Neural crest cell (in vitro differentiated cells): ENCODE measurements at regions not wholly inside any gene's neighbourhood (a gene's known extent, or its start where the extent isn't known, plus 50 kb on each side); places are given as distances from the start of the nearest gene placed in this dataset.

ENCODE experiments used
- DNase-seq: peaks from one replicate; pipeline ENCODE4 v3.0.0; 2021; ENCODE audit warnings: low read depth, mixed read lengths, low spot score
- H3K27ac Mint-ChIP-seq: one replicate; pipeline ENCODE4 v1.8.0; 2021; ENCODE audit warnings: mild to moderate bottlenecking, mixed read lengths; ENCODE audit not compliant: unreplicated experiment
- H3K27me3 Mint-ChIP-seq: 2 replicates; pipeline ENCODE4 v1.8.0; 2021; ENCODE audit warnings: low read depth, mild to moderate bottlenecking, mixed read lengths
- H3K36me3 Mint-ChIP-seq: 2 replicates; pipeline ENCODE4 v1.8.0; 2021; ENCODE audit warnings: low read depth, mild to moderate bottlenecking, mixed read lengths
- H3K4me1 Mint-ChIP-seq: 2 replicates; pipeline ENCODE4 v1.8.0; 2021; ENCODE audit warnings: mixed read lengths
- H3K4me3 Mint-ChIP-seq: one replicate; pipeline ENCODE4 v1.8.0; 2021; ENCODE audit warnings: mild to moderate bottlenecking, mixed read lengths
- H3K9me3 Mint-ChIP-seq: 2 replicates; pipeline ENCODE4 v1.8.0; 2021; ENCODE audit warnings: mixed read lengths
- TF ChIP-seq, protein P1 (sequence below): fragments of 200-600 bp; sonication (generic); conservative IDR thresholded peaks from 2 replicates; pipeline ENCODE4 v1.5.0; 2021; ENCODE audit warnings: antibody characterized with exemption, mild to moderate bottlenecking

DNA sequence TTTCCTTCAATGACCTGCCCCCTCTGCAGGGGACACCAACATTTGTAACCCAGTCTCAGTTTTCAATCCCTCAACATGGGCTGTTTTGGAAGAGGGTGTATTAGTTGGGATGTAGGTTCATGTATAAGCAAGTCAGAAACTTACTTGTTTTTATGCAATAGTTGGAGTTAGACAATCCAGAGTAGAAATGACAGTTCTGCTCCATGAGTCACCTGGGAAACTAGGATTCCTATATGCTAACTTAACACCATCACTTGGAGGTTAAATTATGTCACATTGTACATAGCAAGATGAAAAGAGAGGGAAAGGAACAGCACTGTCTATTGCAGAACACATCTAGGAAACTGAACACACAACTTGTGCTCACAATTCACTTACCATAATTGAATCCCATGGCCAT lies 436.4 kb downstream of the RFC3 start:
- no peak overlapping the region for H3K27ac Mint-ChIP-seq
- peaks cover 6% of the 10 kb centered on the region for H3K9me3 Mint-ChIP-seq

GRCh38 chr13:34255711-34256110 lies 437.8 kb downstream of the RFC3 start:
- H3K9me3 Mint-ChIP-seq = peaks cover 6% of the 10 kb centered on the region

More for the DNA sequence above, 436.4 kb downstream of the RFC3 start:
- no peak overlapping the region for H3K4me3 Mint-ChIP-seq
- no peak for DNase-seq
- no peaks in the 10 kb centered on the region for H3K27me3 Mint-ChIP-seq
- no peaks in the 10 kb centered on the region for H3K36me3 Mint-ChIP-seq
- peaks cover 4% of the 10 kb centered on the region for H3K4me1 Mint-ChIP-seq
- TF ChIP-seq, protein P1, sequence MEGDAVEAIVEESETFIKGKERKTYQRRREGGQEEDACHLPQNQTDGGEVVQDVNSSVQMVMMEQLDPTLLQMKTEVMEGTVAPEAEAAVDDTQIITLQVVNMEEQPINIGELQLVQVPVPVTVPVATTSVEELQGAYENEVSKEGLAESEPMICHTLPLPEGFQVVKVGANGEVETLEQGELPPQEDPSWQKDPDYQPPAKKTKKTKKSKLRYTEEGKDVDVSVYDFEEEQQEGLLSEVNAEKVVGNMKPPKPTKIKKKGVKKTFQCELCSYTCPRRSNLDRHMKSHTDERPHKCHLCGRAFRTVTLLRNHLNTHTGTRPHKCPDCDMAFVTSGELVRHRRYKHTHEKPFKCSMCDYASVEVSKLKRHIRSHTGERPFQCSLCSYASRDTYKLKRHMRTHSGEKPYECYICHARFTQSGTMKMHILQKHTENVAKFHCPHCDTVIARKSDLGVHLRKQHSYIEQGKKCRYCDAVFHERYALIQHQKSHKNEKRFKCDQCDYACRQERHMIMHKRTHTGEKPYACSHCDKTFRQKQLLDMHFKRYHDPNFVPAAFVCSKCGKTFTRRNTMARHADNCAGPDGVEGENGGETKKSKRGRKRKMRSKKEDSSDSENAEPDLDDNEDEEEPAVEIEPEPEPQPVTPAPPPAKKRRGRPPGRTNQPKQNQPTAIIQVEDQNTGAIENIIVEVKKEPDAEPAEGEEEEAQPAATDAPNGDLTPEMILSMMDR = no peak

DNA sequence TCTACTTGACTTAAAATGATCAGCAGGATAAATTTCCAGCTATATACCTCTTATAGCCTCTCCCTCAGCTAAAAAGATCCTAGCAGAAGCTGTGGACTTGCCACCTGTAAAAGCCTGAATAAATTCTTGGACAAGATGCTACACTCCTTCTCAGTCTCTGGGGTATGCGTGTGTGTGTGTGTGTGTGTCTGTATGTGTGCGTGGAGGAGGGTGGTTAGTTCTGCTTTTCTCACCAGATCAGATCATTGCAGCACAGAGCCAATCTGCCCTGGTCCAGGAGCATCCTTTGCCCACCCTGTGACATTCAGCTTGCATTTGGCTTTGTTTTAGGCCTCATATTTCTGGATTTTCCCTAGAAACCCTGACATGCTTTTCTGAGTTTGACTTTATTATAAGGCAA lies 438.3 kb downstream of the RFC3 start:
- no peaks in the 10 kb centered on the region for H3K36me3 Mint-ChIP-seq
- no peaks in the 10 kb centered on the region for H3K4me1 Mint-ChIP-seq
- TF ChIP-seq, protein P1 = no peak
- peaks cover 6% of the 10 kb centered on the region for H3K9me3 Mint-ChIP-seq
- H3K27ac Mint-ChIP-seq = no peak overlapping the region
- H3K4me3 Mint-ChIP-seq = no peak overlapping the region
- no peaks in the 10 kb centered on the region for H3K27me3 Mint-ChIP-seq
- DNase-seq = no peak

More at GRCh38 chr13:34255711-34256110, 437.8 kb downstream of the RFC3 start:
- TF ChIP-seq, protein P1 = no peak
- Mint-ChIP-seq H3K27me3 (no peaks in the 10 kb centered on the region), H3K27ac (no peak overlapping the region), H3K36me3 (no peaks in the 10 kb centered on the region), H3K4me3 (no peak overlapping the region), H3K4me1 (peaks cover 4% of the 10 kb centered on the region)
- no peak for DNase-seq

- no peak for DNase-seq
- no peak overlapping the region for H3K27ac Mint-ChIP-seq
- no peaks in the 10 kb centered on the region for H3K27me3 Mint-ChIP-seq
- peaks cover 4% of the 10 kb centered on the region for H3K9me3 Mint-ChIP-seq
- no peaks in the 10 kb centered on the region for H3K36me3 Mint-ChIP-seq
- H3K4me3 Mint-ChIP-seq = no peak overlapping the region
- TF ChIP-seq, protein P1 = no peak
- no peaks in the 10 kb centered on the region for H3K4me1 Mint-ChIP-seq
These were observed 440.0 kb downstream of the RFC3 start for GRCh38 chr13:34257966-34258365.

DNA sequence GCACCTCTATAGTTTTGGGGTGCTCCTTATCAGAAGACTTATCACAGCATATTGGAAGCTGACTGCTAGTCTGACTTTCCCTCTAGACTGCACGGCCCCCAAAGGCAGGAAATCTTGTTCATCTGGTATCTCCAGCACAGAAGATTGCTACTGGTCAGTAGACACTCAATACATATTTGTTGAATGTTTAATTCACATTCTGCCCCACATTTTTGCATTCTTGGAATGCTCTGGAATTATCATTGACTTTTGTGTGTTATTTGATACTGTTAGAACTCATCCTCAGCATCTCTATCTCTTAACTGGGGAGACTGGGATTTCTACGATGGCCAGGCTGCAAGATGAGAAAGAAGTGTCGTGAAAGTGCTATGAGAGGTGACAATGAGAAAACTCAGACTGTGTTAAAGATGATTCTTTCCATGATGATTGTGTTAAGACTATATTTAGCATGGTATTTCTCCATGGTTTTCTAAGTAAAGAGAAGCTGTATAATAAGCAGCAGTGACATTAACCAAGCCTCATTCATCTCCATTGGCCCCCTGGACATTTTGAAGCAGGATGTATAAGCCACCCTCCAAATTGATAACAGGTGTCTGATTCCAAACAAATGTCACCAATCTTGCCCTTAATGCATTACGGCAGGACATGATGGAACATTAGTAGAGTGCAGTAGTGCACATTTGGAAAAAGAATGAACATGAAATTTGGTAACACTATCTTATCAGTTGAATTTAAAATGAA lies 440.9 kb downstream of the RFC3 start:
- no peaks in the 10 kb centered on the region for H3K36me3 Mint-ChIP-seq
- TF ChIP-seq, protein P1 = no peak
- H3K27ac Mint-ChIP-seq = no peak overlapping the region
- no peaks in the 10 kb centered on the region for H3K4me1 Mint-ChIP-seq
- H3K27me3 Mint-ChIP-seq = no peaks in the 10 kb centered on the region
- DNase-seq = no peak
- peaks cover 4% of the 10 kb centered on the region for H3K9me3 Mint-ChIP-seq
- H3K4me3 Mint-ChIP-seq = no peak overlapping the region
